Activated T-cell treated with anti-CD3 and anti-CD28 coated beads, Interleukin-2, amount 50 U/mL, for 72 hours (primary cell): ENCODE measurements at regions not wholly inside any gene's neighbourhood (a gene's known extent, or its start where the extent isn't known, plus 50 kb on each side); places are given as distances from the start of the nearest gene placed in this dataset.

Experiments
- ATAC-seq, 2 donors: fragments of 150-1000 bp; cut with Tn5 transposase; replicated peaks in 1 of 2; 2 replicates each; pipeline ENCODE4 v1.10.0; 2021; ENCODE audit warnings: moderate library complexity in 2 of 2, mild to moderate bottlenecking in 1 of 2
- DNase-seq, 2 donors: peaks; one replicate each; pipeline ENCODE4 v3.0.0; 2021 to 2022; ENCODE audit warnings: mixed read lengths in 1 of 2
- H3K27ac Mint-ChIP-seq: one replicate; pipeline ENCODE4 v1.8.0; 2022; ENCODE audit warnings: mild to moderate bottlenecking, moderate library complexity, mixed read lengths
- H3K27me3 Mint-ChIP-seq: one replicate; pipeline ENCODE4 v1.8.0; 2022; ENCODE audit warnings: low read depth, mixed read lengths
- H3K36me3 Mint-ChIP-seq, 2 donors: one replicate each; pipeline ENCODE4 v1.8.0; 2022; ENCODE audit warnings: mixed read lengths in 2 of 2, mild to moderate bottlenecking in 1 of 2; ENCODE audit not compliant: insufficient read depth in 2 of 2
- H3K4me1 Mint-ChIP-seq: one replicate; pipeline ENCODE4 v1.8.0; 2022; ENCODE audit warnings: low read depth, mixed read lengths
- H3K4me3 Mint-ChIP-seq, 2 donors: one replicate each; pipeline ENCODE4 v1.8.0; 2022; ENCODE audit warnings: mild to moderate bottlenecking in 2 of 2, mixed read lengths in 2 of 2, moderate library complexity in 2 of 2
- H3K9me3 Mint-ChIP-seq, 2 donors: one replicate each; pipeline ENCODE4 v1.8.0; 2022; ENCODE audit warnings: mixed read lengths in 2 of 2

DNA sequence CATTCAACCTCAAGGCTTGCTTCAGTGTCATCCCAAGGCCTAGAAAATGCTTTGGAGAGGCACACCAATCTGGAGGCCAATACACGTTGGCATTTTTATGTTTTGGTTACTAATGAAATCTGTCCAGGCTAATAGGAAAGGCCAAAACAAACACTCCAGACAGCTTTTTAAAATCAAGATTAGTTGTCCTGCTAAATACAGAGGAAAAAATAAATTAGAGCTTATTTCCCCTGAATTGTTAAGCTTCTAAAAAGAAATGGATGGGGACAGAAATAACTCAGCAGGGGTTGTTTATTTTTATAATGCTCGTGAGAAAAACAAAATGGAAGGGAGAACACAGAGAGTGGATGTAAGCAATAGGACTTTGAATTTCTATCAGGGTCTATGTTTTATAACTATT lies 438.5 kb upstream of the LRRC4C start:
- no peak overlapping the region for H3K4me3 Mint-ChIP-seq
- H3K27me3 Mint-ChIP-seq = no peaks in the 10 kb centered on the region
- no peaks in the 10 kb centered on the region for H3K36me3 Mint-ChIP-seq

DNA sequence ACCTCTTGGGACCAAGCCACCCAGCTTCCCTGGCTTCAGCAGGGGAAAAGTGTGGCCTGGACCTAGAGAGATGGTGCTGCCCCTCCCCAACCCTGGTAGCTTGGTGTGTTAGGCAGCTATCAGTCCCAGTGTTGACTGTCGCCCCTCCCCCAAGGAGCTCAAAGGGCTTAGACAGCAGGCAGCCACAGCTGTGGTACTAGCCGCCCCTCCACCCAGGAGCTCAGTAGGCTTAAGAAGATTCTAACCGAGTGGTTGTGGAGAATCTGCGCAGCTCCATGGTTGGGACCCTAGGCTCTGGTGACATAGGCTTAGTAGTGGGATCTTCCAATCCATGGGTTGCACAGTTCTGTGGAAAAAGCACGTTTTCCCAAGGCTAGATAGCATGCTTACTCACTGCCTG lies 458.4 kb upstream of the LRRC4C start:
- peaks cover 10 to 20% of the 10 kb centered on the region in 2 donors for H3K9me3 Mint-ChIP-seq
- H3K4me1 Mint-ChIP-seq = no peaks in the 10 kb centered on the region
- ATAC-seq = no peak
- H3K36me3 Mint-ChIP-seq = peaks cover 1 to 6% of the 10 kb centered on the region in 2 donors
- no peak for DNase-seq
- no peak overlapping the region for H3K27ac Mint-ChIP-seq
- no peaks in the 10 kb centered on the region for H3K27me3 Mint-ChIP-seq
- H3K4me3 Mint-ChIP-seq = no peak overlapping the region

More for the DNA sequence above, 438.5 kb upstream of the LRRC4C start:
- ATAC-seq (no peak), DNase-seq (no peak)
- no peak overlapping the region for H3K27ac Mint-ChIP-seq
- H3K9me3 Mint-ChIP-seq = peaks cover 4 to 5% of the 10 kb centered on the region in 2 donors
- H3K4me1 Mint-ChIP-seq = no peaks in the 10 kb centered on the region

DNA sequence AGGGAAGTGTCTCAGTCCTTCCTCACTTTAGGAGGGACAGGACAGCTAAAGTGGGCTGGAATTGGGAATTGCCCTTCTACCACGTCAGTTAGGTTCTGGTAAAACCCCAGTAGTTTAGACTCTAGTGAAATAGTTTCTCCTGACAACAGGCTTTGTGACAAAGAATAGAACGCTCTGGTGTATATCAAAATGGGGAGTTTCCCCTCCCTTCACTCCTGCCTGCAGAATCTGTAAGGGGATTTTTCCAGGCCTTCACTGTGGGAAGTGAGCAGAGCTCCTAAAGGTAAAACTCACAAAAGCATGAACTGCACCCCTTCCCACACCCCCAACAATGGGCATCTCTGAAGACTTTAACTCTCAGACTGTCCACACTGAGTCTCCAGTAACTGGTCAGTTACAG lies 460.9 kb upstream of the LRRC4C start:
- Mint-ChIP-seq H3K27ac (no peak overlapping the region), H3K27me3 (no peaks in the 10 kb centered on the region), H3K36me3 (peaks cover 1 to 6% of the 10 kb centered on the region in 2 donors), H3K9me3 (peaks cover 1 to 13% of the 10 kb centered on the region in 2 donors), H3K4me3 (no peak overlapping the region), H3K4me1 (no peaks in the 10 kb centered on the region)
- no peak for ATAC-seq
- no peak for DNase-seq

DNA sequence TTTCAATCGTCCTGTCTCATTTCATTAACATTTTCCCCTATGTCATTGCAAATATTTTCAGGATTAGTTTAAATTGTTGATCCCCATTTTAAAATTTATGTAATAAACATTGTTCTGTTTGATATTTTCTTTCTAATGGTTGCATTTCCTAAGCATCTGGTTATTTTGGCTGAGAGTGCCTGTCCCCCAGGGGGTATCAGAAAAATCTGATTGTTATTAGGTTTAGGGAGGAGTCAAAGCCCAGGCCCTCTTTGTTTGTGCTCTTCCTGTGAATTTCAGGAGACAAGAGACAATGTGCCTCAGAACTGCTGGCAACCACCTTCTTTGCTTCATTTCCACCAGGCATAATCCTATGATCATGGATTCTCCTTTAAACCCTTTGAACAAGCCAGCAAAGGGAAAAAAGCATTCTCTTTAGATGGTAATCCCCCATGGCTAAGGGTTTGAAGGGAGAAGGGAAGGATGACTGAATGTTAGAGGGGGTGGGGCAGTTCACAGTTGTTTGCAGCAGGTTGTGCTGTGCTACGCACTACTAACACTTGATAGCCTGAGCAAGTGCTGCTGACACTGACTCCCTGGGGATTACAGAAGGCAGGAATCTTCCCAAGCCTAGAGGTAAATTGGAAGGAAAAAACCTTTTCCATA lies 462.4 kb upstream of the LRRC4C start:
- peaks cover 5 to 12% of the 10 kb centered on the region in 2 donors for H3K9me3 Mint-ChIP-seq
- no peak for DNase-seq
- H3K4me1 Mint-ChIP-seq = no peaks in the 10 kb centered on the region
- no peak overlapping the region for H3K27ac Mint-ChIP-seq
- peaks cover 1 to 6% of the 10 kb centered on the region in 2 donors for H3K36me3 Mint-ChIP-seq
- no peaks in the 10 kb centered on the region for H3K27me3 Mint-ChIP-seq
- no peak overlapping the region for H3K4me3 Mint-ChIP-seq
- ATAC-seq = no peak

DNA sequence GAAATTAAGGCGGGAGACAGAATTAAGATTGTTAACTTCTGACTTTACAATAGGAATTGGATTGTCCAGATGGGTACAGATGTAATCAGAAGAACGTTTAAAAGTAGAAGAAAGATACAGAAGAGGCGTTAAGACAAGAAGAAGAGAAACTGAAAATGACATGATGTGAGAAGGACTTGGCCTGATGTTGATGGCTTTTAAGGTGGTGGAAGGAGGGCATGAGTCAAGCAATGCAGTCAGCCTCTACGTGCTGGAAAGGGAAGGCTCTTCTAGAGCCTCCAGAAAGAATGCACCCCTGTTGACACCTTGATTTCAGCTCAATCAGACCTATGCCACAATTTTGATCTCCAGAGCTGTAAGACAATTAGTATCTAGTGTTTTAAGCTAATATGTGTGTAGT lies 466.9 kb upstream of the LRRC4C start:
- Mint-ChIP-seq H3K36me3 (no peaks in the 10 kb centered on the region), H3K27me3 (no peaks in the 10 kb centered on the region), H3K27ac (no peak overlapping the region), H3K9me3 (peaks cover 11 to 14% of the 10 kb centered on the region in 2 donors), H3K4me1 (no peaks in the 10 kb centered on the region), H3K4me3 (no peak overlapping the region)
- ATAC-seq (no peak), DNase-seq (no peak)

DNA sequence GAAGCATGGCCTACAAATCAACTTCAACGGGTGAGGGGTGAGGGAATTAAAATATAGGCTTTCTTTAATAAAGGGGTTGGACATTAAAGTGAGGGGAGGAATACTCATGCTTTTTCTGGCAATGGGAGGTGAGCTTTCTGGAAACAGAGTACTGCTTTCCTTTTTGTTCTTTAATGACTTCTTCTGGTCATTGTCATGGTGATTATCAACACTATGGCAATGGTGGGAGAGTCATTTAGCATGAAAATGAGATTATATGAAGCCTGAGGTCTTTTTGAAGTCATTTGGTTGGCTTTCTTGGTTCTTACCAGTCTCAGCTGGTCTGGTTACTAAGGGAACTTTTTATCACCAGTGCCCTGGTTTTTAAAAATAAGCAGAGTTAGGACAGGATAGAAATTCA lies 475.8 kb upstream of the LRRC4C start:
- ATAC-seq = no peak
- Mint-ChIP-seq H3K4me1 (no peaks in the 10 kb centered on the region), H3K27ac (no peak overlapping the region), H3K27me3 (no peaks in the 10 kb centered on the region), H3K36me3 (no peaks in the 10 kb centered on the region), H3K9me3 (peaks cover 10 to 17% of the 10 kb centered on the region in 2 donors), H3K4me3 (no peak overlapping the region)
- no peak for DNase-seq

DNA sequence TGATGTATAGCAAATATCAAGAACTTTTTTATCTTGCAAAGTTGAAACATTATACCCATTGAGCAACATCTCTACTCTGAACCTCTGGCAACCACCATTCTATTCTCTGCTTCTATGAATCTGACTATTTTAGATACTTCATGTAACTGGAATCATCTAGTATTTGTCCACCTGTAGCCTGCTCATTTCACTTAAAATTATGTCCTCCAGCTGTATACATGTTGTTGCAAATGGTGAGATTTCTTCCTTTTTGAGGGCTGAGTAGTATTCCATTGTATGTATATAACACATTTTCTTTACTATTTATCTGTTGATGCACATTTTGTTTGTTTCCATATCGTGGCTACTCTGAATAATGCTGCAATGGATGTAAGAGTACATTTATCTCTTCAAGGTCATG lies 476.3 kb upstream of the LRRC4C start:
- no peak overlapping the region for H3K4me3 Mint-ChIP-seq
- no peaks in the 10 kb centered on the region for H3K4me1 Mint-ChIP-seq
- no peaks in the 10 kb centered on the region for H3K36me3 Mint-ChIP-seq
- no peak for DNase-seq
- H3K27ac Mint-ChIP-seq = no peak overlapping the region
- peaks cover 9 to 16% of the 10 kb centered on the region in 2 donors for H3K9me3 Mint-ChIP-seq
- no peak for ATAC-seq
- H3K27me3 Mint-ChIP-seq = no peaks in the 10 kb centered on the region

DNA sequence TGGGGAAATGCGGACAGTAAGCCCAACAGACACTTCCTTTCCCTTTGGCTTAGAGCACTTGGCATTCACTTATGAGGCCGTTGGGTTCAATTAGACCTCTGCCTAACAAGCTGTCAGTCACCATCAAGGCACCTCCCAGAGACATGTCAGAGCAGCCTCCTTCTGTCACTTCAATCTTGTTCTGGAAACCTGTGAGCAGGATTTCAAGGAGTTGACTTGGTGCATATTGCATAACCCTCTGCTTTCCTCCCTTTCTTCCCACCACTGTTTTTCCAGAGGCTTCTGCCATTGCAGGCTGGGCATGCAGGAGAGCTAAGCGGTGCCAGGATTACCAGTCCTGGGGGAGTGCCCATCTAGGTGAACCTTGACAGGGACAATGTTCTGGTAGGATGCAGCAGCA lies 484.2 kb upstream of the LRRC4C start:
- Mint-ChIP-seq H3K27me3 (no peaks in the 10 kb centered on the region), H3K4me3 (no peak overlapping the region), H3K9me3 (peaks cover 6 to 16% of the 10 kb centered on the region in 2 donors)

DNA sequence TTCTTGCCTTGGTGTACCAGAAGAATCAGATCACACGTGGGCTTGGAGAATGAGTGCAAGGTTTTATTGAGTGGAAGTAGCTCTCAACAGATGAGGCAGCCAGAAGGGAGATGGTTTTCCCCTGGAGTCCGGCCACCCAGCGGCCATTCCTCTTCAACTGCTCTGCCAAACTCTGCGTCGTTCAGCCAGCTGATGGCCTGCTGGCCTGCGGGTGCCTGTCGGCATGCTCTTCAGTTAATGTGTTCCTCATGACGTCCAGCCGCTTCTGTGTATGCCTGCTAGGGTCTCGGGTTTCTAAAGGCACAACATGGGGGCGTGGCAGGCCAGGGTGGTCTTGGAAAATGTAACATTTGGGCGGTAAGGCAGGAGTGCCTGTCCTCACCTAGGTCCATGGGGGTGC lies 487.9 kb upstream of the LRRC4C start:
- Mint-ChIP-seq H3K27me3 (no peaks in the 10 kb centered on the region), H3K36me3 (no peaks in the 10 kb centered on the region)
- no peak for ATAC-seq

More for the DNA sequence above, 484.2 kb upstream of the LRRC4C start:
- no peak for ATAC-seq
- no peak overlapping the region for H3K27ac Mint-ChIP-seq
- no peaks in the 10 kb centered on the region for H3K36me3 Mint-ChIP-seq
- no peak for DNase-seq
- no peaks in the 10 kb centered on the region for H3K4me1 Mint-ChIP-seq

DNA sequence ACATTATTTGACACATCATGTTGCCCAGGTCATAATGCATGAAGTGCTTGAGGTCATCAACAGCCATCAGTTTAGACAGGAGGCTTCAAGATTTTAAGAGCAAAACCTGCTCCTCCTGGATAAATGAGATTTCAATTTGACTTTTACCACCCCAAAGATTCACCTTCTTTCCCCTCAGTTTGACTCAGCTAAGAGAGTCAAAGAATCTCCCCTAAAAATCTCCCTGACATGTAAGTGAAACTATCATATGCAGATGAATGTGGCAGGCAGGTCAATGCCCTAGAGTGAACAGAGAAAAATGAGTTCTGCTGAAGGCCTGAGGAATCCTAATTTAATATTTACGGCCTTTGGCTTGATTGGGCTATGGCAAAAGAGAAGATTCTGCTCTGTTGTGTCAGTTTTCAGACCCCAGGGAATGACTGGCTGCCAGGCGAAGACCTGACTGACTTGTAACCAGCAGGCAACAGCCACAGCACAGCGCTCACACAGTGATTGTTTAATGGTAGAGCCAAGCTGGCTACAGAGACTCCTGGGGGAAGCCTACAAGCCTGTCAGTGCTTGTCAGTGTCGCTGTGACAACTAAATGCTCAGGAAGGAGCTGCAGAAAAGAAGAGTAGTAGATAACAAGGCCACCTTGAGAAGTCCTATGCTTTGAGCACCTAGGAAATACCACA lies 491.2 kb upstream of the LRRC4C start:
- H3K36me3 Mint-ChIP-seq = peaks cover 0 to 2% of the 10 kb centered on the region in 2 donors
- H3K9me3 Mint-ChIP-seq = peaks cover 14 to 15% of the 10 kb centered on the region in 2 donors
- no peaks in the 10 kb centered on the region for H3K4me1 Mint-ChIP-seq
- DNase-seq = no peak
- no peak overlapping the region for H3K27ac Mint-ChIP-seq
- no peaks in the 10 kb centered on the region for H3K27me3 Mint-ChIP-seq
- no peak overlapping the region for H3K4me3 Mint-ChIP-seq
- ATAC-seq = no peak

More for the DNA sequence above, 487.9 kb upstream of the LRRC4C start:
- Mint-ChIP-seq H3K4me1 (no peaks in the 10 kb centered on the region), H3K27ac (no peak overlapping the region), H3K9me3 (peaks cover 8 to 10% of the 10 kb centered on the region in 2 donors), H3K4me3 (no peak overlapping the region)
- no peak for DNase-seq

DNA sequence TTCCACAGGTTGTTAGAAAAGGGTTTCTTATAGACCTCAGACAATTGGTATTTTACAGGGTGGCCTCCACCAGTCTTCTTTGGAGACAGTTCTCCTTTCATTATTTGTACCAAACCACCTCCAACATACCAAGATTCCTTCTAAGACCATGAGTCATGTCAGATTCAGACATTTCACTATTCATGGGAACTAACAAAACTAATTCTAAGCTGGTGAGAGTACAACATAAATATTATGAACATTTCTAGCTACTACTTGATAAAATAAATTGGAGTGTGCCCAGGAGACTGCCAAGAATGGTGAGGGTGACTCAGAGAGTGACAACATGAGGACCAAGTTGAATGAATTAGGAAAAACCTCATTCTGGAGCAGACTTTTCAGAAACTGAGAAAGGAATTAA lies 494.6 kb upstream of the LRRC4C start:
- ATAC-seq = no peak
- no peak overlapping the region for H3K4me3 Mint-ChIP-seq
- no peaks in the 10 kb centered on the region for H3K27me3 Mint-ChIP-seq
- no peaks in the 10 kb centered on the region for H3K4me1 Mint-ChIP-seq
- no peak for DNase-seq
- peaks cover 0 to 2% of the 10 kb centered on the region in 2 donors for H3K36me3 Mint-ChIP-seq
- H3K9me3 Mint-ChIP-seq = peaks cover 14 to 16% of the 10 kb centered on the region in 2 donors
- no peak overlapping the region for H3K27ac Mint-ChIP-seq

DNA sequence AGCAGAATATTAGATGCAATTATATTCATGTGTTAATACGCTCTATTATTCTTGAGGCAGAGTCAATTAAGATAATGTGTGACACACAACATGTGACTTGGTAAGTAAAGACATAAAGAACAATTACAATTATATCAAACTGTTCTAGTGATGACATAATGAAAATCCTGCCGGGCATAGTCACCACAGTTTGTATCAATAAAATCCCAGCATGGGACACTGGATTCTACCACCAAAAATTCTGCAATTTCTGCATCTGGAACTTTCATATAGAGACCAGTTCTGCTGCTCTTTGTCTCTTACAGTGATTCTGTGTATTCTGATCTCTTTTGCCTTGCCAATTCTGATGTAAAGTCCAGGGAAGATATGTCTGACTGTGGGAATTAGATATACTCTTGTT lies 495.6 kb upstream of the LRRC4C start:
- Mint-ChIP-seq H3K27me3 (no peaks in the 10 kb centered on the region), H3K4me3 (no peak overlapping the region), H3K4me1 (no peaks in the 10 kb centered on the region), H3K27ac (no peak overlapping the region), H3K9me3 (peaks cover 10 to 15% of the 10 kb centered on the region in 2 donors), H3K36me3 (peaks cover 0 to 2% of the 10 kb centered on the region in 2 donors)
- DNase-seq (no peak), ATAC-seq (no peak)

DNA sequence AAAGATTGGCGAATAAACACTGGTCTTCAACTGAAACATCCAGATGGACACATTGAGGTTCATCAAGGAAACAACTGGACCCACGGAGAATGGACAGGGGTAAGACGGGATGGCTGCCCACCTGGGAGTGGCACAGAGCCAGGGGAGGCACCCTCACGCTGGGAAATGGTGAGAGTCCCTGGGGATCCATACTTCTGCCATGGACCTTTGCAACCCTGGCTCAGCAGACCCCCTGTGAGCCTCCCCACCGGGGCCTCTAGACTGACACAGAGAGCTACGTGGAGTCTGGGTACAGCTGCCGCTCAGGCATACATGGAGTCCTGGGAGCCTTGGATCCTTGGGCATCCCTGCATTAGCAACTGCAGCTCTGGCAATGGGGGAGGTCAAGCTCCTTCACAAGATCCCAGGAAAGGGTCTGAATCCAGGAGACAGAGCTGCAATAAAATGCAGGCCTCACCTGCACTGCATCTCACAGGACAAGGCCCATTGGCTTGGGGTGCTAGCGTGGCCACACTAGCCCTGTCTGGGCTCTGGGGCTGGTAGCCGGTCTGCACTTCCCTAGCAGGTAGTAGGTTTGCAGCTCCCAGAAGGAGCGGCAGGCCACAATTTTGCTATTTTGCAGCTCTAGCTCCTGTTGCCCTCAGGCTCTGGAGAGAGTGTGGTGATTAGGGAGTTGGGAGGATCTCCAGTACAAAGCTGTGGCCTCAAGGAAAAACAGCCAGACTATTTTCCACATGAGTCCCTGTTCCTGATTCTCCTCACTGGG lies 496.4 kb upstream of the LRRC4C start:
- ATAC-seq = no peak
- H3K27ac Mint-ChIP-seq = no peak overlapping the region
- peaks cover 0 to 2% of the 10 kb centered on the region in 2 donors for H3K36me3 Mint-ChIP-seq
- H3K4me1 Mint-ChIP-seq = no peaks in the 10 kb centered on the region
- no peak for DNase-seq
- H3K4me3 Mint-ChIP-seq = no peak overlapping the region
- H3K27me3 Mint-ChIP-seq = no peaks in the 10 kb centered on the region
- H3K9me3 Mint-ChIP-seq = peaks cover 12 to 15% of the 10 kb centered on the region in 2 donors
